GM23338 (cell line): ENCODE measurements at regions not wholly inside any gene's neighbourhood (a gene's known extent, or its start where the extent isn't known, plus 50 kb on each side); places are given as distances from the start of the nearest gene placed in this dataset.
"Not testable (repeated sequence)": the region's sequence is repeated elsewhere in the genome, so short reads cannot be mapped to it uniquely, and the experiment has no call there.

Source experiments
- ATAC-seq: fragments of 200-7000 bp; cut with Tn5 transposase; 3 replicates; pipeline ENCODE4 v1.9.1; 2020
- DNase-seq: peaks from one replicate; pipeline ENCODE4 v3.0.0-alpha.2; 2015; ENCODE audit warnings: low spot score
- H2AFZ ChIP-seq: fragments of 200-600 bp; sonication (generic); 2 replicates; pipeline ENCODE4 v1.8.0; 2016; ENCODE audit warnings: antibody characterized with exemption, mild to moderate bottlenecking, moderate library complexity
- H3F3A ChIP-seq: fragments of 200-600 bp; sonication (generic); replicated peaks from 2 replicates; pipeline ENCODE4 v1.8.0; 2017; ENCODE audit warnings: antibody characterized with exemption, mixed run types, low read depth
- H3K27ac ChIP-seq: fragments of 200-600 bp; sonication (generic); 2 replicates; pipeline ENCODE4 v1.6.1; 2016; ENCODE audit warnings: low read depth
- H3K27me3 ChIP-seq: fragments of 200-600 bp; sonication (generic); 2 replicates; pipeline ENCODE4 v1.8.0; 2016; ENCODE audit warnings: mild to moderate bottlenecking, mixed run types, moderate library complexity; ENCODE audit not compliant: insufficient read depth
- H3K36me3 ChIP-seq: fragments of 200-600 bp; sonication (generic); 2 replicates; pipeline ENCODE4 v1.8.0; 2016; ENCODE audit warnings: mild to moderate bottlenecking; ENCODE audit not compliant: insufficient read depth
- H3K4me1 ChIP-seq: fragments of 200-600 bp; sonication (generic); 2 replicates; pipeline ENCODE4 v1.8.0; 2016; ENCODE audit warnings: mild to moderate bottlenecking, moderate library complexity; ENCODE audit not compliant: insufficient read depth
- H3K4me2 ChIP-seq: fragments of 200-600 bp; sonication (generic); 2 replicates; pipeline ENCODE4 v1.7.1; 2017; ENCODE audit warnings: mixed run types
- H3K4me3 ChIP-seq: fragments of 200-600 bp; sonication (generic); 2 replicates; pipeline ENCODE4 v1.6.1; 2016; ENCODE audit warnings: mixed run types
- H3K79me2 ChIP-seq: fragments of 200-600 bp; sonication (generic); replicated peaks from 2 replicates; pipeline ENCODE4 v1.8.0; 2017; ENCODE audit warnings: mild to moderate bottlenecking; ENCODE audit not compliant: insufficient read depth
- H3K9me2 ChIP-seq: fragments of 200-600 bp; sonication (generic); 2 replicates; pipeline ENCODE4 v1.8.0; 2017; ENCODE audit not compliant: insufficient read depth
- H4K20me1 ChIP-seq: fragments of 200-600 bp; sonication (generic); replicated peaks from 2 replicates; pipeline ENCODE4 v1.8.0; 2017; ENCODE audit warnings: mild to moderate bottlenecking; ENCODE audit not compliant: insufficient read depth
- H3K27ac Mint-ChIP-seq: 2 replicates; pipeline ENCODE4 v1.8.0; 2020; ENCODE audit warnings: inconsistent platforms, mild to moderate bottlenecking, moderate library complexity, mixed read lengths
- H3K27me3 Mint-ChIP-seq: 3 replicates; pipeline ENCODE4 v1.8.0; 2022; ENCODE audit warnings: low read depth, mild to moderate bottlenecking, moderate library complexity, mixed read lengths, inconsistent platforms; ENCODE audit not compliant: insufficient read depth, poor library complexity
- H3K36me3 Mint-ChIP-seq: 3 replicates; pipeline ENCODE4 v1.8.0; 2021; ENCODE audit warnings: low read depth, mild to moderate bottlenecking, inconsistent platforms, moderate library complexity, mixed read lengths
- H3K4me1 Mint-ChIP-seq: 3 replicates; pipeline ENCODE4 v1.8.0; 2020; ENCODE audit warnings: mild to moderate bottlenecking, inconsistent platforms, mixed read lengths
- H3K4me3 Mint-ChIP-seq: 3 replicates; pipeline ENCODE4 v1.8.0; 2021; ENCODE audit warnings: moderate library complexity, mild to moderate bottlenecking, inconsistent platforms, mixed read lengths
- H3K9me3 Mint-ChIP-seq: 3 replicates; pipeline ENCODE4 v1.8.0; 2020; ENCODE audit warnings: moderate library complexity, mild to moderate bottlenecking, inconsistent platforms, mixed read lengths
- CREB1 ChIP-seq: fragments of 250-450 bp; sonication (Bioruptor Pico); IDR thresholded peaks from 2 replicates; pipeline ENCODE4 v1.5.0; 2020; ENCODE audit warnings: low read depth, mild to moderate bottlenecking, moderate library complexity
- EZH2 ChIP-seq: fragments of 200-600 bp; sonication (generic); IDR thresholded peaks from one replicate; pipeline ENCODE4 v1.8.0; 2017; ENCODE audit warnings: antibody characterized with exemption, mild to moderate bottlenecking, low read depth; ENCODE audit not compliant: unreplicated experiment
- EZH2phosphoT487 ChIP-seq: fragments of 200-600 bp; sonication (generic); IDR thresholded peaks from one replicate; pipeline ENCODE4 v1.8.1; 2018; ENCODE audit warnings: antibody characterized with exemption; ENCODE audit not compliant: unreplicated experiment
- JUNB ChIP-seq: IDR thresholded peaks from one replicate; pipeline ENCODE4 v1.6.1; 2016; ENCODE audit warnings: antibody characterized with exemption; ENCODE audit not compliant: unreplicated experiment
- NANOG ChIP-seq: IDR thresholded peaks from 2 replicates; pipeline ENCODE4 v1.6.1; 2016; ENCODE audit warnings: antibody characterized with exemption, borderline replicate concordance
- POLR2AphosphoS5 ChIP-seq: IDR thresholded peaks from 2 replicates; pipeline ENCODE4 v1.6.1; 2016; ENCODE audit warnings: antibody characterized with exemption, low read depth
- REST ChIP-seq: IDR thresholded peaks from one replicate; pipeline ENCODE4 v1.6.1; 2018; ENCODE audit warnings: antibody characterized with exemption; ENCODE audit not compliant: unreplicated experiment
- STAT1 ChIP-seq: IDR thresholded peaks from one replicate; pipeline ENCODE4 v1.6.1; 2016; ENCODE audit warnings: antibody characterized with exemption; ENCODE audit not compliant: unreplicated experiment
- ZNF114 ChIP-seq: fragments of 250-450 bp; sonication (Bioruptor Pico); IDR thresholded peaks from 2 replicates; pipeline ENCODE4 v1.5.0; 2020; ENCODE audit warnings: mild to moderate bottlenecking, moderate library complexity
- ZNF331 ChIP-seq: fragments of 250-450 bp; sonication (Bioruptor Pico); IDR thresholded peaks from 2 replicates; pipeline ENCODE4 v1.5.0; 2020; ENCODE audit warnings: low read depth, mild to moderate bottlenecking, moderate library complexity
- TF ChIP-seq, protein P1 (sequence below), 2 experiments: fragments of 200-600 bp in 1 of 2; sonication (generic) in 1 of 2; conservative IDR thresholded peaks; 2 replicates each; pipeline versions ENCODE4 v1.5.1 to v1.6.1; 2016 to 2017; ENCODE audit warnings: antibody characterized with exemption in 2 of 2, low read depth in 2 of 2, mild to moderate bottlenecking in 2 of 2, moderate library complexity in 1 of 2
- TF ChIP-seq, protein P2 (sequence below): IDR thresholded peaks from 2 replicates; pipeline ENCODE4 v1.6.1; 2016; ENCODE audit warnings: antibody characterized with exemption

- H3K4me3 Mint-ChIP-seq, H3K27ac ChIP-seq, DNase-seq, H3K4me3 ChIP-seq, H3K36me3 ChIP-seq, H3F3A ChIP-seq, H3K79me2 ChIP-seq, H3K4me2 ChIP-seq, H3K27ac Mint-ChIP-seq, H3K27me3 Mint-ChIP-seq, H3K4me1 ChIP-seq, H3K27me3 ChIP-seq, H3K4me1 Mint-ChIP-seq, H3K9me2 ChIP-seq, ATAC-seq, H3K36me3 Mint-ChIP-seq, H4K20me1 ChIP-seq, H2AFZ ChIP-seq: not testable (repeated sequence)
- H3K9me3 Mint-ChIP-seq, result peaks cover 14% of the 10 kb centered on the region
Observed at GRCh38 chr19:20292520-20292919, 125.5 kb downstream of the ZNF486 start.

GRCh38 chr19:20289186-20289585, 122.2 kb downstream of the ZNF486 start:
- TF ChIP-seq, protein P1, sequence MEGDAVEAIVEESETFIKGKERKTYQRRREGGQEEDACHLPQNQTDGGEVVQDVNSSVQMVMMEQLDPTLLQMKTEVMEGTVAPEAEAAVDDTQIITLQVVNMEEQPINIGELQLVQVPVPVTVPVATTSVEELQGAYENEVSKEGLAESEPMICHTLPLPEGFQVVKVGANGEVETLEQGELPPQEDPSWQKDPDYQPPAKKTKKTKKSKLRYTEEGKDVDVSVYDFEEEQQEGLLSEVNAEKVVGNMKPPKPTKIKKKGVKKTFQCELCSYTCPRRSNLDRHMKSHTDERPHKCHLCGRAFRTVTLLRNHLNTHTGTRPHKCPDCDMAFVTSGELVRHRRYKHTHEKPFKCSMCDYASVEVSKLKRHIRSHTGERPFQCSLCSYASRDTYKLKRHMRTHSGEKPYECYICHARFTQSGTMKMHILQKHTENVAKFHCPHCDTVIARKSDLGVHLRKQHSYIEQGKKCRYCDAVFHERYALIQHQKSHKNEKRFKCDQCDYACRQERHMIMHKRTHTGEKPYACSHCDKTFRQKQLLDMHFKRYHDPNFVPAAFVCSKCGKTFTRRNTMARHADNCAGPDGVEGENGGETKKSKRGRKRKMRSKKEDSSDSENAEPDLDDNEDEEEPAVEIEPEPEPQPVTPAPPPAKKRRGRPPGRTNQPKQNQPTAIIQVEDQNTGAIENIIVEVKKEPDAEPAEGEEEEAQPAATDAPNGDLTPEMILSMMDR (conservative IDR thresholded peaks at IDR 0.05; ENCODE audit: low read depth in 2 of 2), result no peak
- no peak for TF ChIP-seq JUNB
- no peak for TF ChIP-seq ZNF331
- no peak for TF ChIP-seq STAT1
- H3K27me3 ChIP-seq, result no peaks in the 10 kb centered on the region
- ATAC-seq (no peak), DNase-seq (no peak)
- H2AFZ ChIP-seq, result no peak overlapping the region
- H3K27ac Mint-ChIP-seq, result no peak overlapping the region
- H4K20me1 ChIP-seq, result no peaks in the 10 kb centered on the region
- H3K79me2 ChIP-seq, result no peaks in the 10 kb centered on the region
- H3K4me3 ChIP-seq, result no peak overlapping the region
- no peaks in the 10 kb centered on the region for H3F3A ChIP-seq
- no peak overlapping the region for H3K27ac ChIP-seq
- no peak overlapping the region for H3K4me3 Mint-ChIP-seq
- H3K27me3 Mint-ChIP-seq, result no peaks in the 10 kb centered on the region
- no peaks in the 10 kb centered on the region for H3K4me1 ChIP-seq
- no peak overlapping the region for H3K4me2 ChIP-seq
- H3K9me2 ChIP-seq, result no peaks in the 10 kb centered on the region
- H3K9me3 Mint-ChIP-seq, result no peaks in the 10 kb centered on the region
- H3K36me3 Mint-ChIP-seq, result no peaks in the 10 kb centered on the region
- no peaks in the 10 kb centered on the region for H3K36me3 ChIP-seq
- H3K4me1 Mint-ChIP-seq, result no peaks in the 10 kb centered on the region

DNA sequence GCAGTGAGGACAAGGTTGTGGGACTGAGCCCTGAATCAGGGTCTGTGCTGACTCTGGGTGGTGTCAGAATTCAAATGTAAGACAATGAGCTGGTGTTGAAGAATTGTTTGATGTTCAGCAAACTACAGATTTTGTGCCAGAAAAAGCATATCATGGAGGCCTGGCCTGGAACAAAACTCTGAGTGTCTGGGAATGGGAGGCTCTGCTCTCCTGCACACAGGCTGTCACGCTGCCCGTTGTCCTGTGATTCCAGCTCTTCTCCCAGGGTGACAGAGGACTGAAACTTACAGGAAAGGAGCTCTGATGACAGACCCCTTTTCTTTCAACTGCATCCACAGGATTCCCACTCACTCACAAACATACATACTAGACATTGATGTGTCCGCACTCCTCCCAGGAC, 120.1 kb downstream of the ZNF486 start:
- ATAC-seq (no peak), DNase-seq (no peak)
- H3K4me1 ChIP-seq, result no peaks in the 10 kb centered on the region
- H3K4me2 ChIP-seq, result no peak overlapping the region
- Mint-ChIP-seq H3K27me3 (no peaks in the 10 kb centered on the region), H3K4me1 (no peaks in the 10 kb centered on the region), H3K4me3 (no peak overlapping the region), H3K9me3 (no peaks in the 10 kb centered on the region), H3K27ac (no peak overlapping the region), H3K36me3 (no peaks in the 10 kb centered on the region)
- H3K36me3 ChIP-seq, result no peaks in the 10 kb centered on the region
- H3K79me2 ChIP-seq, result no peaks in the 10 kb centered on the region
- H4K20me1 ChIP-seq, result no peaks in the 10 kb centered on the region
- H3K27me3 ChIP-seq, result no peaks in the 10 kb centered on the region
- H3K27ac ChIP-seq, result no peak overlapping the region
- H3K9me2 ChIP-seq, result no peaks in the 10 kb centered on the region
- no peak overlapping the region for H2AFZ ChIP-seq
- no peaks in the 10 kb centered on the region for H3F3A ChIP-seq
- no peak overlapping the region for H3K4me3 ChIP-seq
- no peak for TF ChIP-seq CREB1
- TF ChIP-seq, protein P2, sequence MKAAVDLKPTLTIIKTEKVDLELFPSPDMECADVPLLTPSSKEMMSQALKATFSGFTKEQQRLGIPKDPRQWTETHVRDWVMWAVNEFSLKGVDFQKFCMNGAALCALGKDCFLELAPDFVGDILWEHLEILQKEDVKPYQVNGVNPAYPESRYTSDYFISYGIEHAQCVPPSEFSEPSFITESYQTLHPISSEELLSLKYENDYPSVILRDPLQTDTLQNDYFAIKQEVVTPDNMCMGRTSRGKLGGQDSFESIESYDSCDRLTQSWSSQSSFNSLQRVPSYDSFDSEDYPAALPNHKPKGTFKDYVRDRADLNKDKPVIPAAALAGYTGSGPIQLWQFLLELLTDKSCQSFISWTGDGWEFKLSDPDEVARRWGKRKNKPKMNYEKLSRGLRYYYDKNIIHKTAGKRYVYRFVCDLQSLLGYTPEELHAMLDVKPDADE, result no peak
- no peak for TF ChIP-seq REST
- TF ChIP-seq POLR2AphosphoS5, result no peak
- TF ChIP-seq STAT1, result no peak
- TF ChIP-seq EZH2, result no peak
- TF ChIP-seq ZNF114 (CRISPR knock-in tag), result no peak
- no peak for TF ChIP-seq EZH2phosphoT487
- TF ChIP-seq ZNF331, result no peak
- no peak for TF ChIP-seq NANOG
- TF ChIP-seq, protein P1 (conservative IDR thresholded peaks at IDR 0.05; ENCODE audit: low read depth in 2 of 2), result no peak
- TF ChIP-seq JUNB, result no peak
